GM12872 (cell line): ENCODE measurements at regions not wholly inside any gene's neighbourhood (a gene's known extent, or its start where the extent isn't known, plus 50 kb on each side); places are given as distances from the start of the nearest gene placed in this dataset.

Experiments used
- TF ChIP-seq, protein P1 (sequence below): IDR thresholded peaks from 3 replicates; pipeline ENCODE4 v1.5.1; 2011; ENCODE audit warnings: low read depth, mild to moderate bottlenecking, low read length, moderate library complexity; ENCODE audit not compliant: insufficient read depth

- TF ChIP-seq, protein P1, sequence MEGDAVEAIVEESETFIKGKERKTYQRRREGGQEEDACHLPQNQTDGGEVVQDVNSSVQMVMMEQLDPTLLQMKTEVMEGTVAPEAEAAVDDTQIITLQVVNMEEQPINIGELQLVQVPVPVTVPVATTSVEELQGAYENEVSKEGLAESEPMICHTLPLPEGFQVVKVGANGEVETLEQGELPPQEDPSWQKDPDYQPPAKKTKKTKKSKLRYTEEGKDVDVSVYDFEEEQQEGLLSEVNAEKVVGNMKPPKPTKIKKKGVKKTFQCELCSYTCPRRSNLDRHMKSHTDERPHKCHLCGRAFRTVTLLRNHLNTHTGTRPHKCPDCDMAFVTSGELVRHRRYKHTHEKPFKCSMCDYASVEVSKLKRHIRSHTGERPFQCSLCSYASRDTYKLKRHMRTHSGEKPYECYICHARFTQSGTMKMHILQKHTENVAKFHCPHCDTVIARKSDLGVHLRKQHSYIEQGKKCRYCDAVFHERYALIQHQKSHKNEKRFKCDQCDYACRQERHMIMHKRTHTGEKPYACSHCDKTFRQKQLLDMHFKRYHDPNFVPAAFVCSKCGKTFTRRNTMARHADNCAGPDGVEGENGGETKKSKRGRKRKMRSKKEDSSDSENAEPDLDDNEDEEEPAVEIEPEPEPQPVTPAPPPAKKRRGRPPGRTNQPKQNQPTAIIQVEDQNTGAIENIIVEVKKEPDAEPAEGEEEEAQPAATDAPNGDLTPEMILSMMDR: no peak
Measured at GRCh38 chr4:82017680-82018079, 356.1 kb downstream of the HNRNPD start.

DNA sequence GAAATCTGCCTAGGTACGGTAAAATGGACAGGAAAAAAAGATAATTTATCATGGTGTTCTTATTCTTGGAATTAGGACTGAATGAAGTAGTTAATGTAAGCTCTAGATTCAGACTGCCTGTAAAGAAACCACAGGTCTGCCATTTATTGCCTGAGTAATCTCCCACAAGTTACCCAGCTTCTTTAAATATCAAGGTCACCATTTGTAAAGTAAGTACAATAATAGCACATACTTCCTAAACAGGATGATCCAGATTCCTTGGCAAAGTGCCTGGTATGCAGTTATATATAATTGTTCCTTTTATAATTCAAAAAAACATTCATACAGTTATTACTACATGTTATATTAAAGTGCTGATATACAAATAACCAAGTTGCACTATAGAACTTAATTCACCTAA is 368.6 kb downstream of the HNRNPD start:
- TF ChIP-seq, protein P1: no peak

DNA sequence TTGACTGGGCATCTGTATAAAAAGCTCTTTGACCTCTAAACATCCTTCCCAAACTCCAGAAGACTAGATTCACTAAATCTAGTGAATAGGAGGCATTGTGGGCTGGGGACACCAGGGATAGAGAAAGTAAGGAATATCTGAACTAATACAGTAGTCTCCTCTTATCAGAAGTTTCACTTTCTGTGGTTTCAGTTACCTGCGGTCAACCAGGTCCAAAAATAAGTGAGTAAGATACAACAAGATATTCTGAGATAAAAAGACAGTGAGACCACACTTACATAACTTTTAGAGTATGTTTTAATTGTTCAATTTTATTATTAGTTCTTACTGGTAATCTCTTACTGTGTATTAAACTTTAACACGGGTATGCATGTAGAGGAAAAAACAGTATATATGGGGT is 376.5 kb downstream of the HNRNPD start:
- TF ChIP-seq, protein P1: no peak

GRCh38 chr4:81990898-81991297 is 382.9 kb downstream of the HNRNPD start:
- TF ChIP-seq, protein P1: no peak

- TF ChIP-seq, protein P1: no peak
Measured at GRCh38 chr4:81990211-81990610, 383.6 kb downstream of the HNRNPD start.

DNA sequence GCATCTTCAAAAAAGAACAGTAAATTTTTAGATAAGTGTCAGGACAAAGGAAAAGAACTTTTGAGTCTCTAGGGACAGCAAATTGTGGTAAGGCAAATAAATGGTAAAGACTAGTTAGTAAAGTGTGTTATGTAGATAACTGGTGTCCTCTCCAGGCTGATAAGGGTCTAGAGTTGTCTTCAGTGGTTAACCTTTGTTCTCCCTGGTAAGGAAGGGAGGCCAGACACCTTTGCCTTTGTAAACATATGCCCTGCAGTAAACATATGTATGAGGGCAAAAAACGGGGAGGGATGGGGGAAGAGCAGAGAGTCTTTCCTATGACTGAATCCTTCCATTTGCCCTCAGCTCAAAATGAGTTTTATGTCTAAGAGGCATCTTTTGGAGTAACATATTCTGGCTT is 384.6 kb downstream of the HNRNPD start:
- TF ChIP-seq, protein P1: no peak

- TF ChIP-seq, protein P1: no peak
Measured at GRCh38 chr4:81988178-81988577, 385.6 kb downstream of the HNRNPD start.

DNA sequence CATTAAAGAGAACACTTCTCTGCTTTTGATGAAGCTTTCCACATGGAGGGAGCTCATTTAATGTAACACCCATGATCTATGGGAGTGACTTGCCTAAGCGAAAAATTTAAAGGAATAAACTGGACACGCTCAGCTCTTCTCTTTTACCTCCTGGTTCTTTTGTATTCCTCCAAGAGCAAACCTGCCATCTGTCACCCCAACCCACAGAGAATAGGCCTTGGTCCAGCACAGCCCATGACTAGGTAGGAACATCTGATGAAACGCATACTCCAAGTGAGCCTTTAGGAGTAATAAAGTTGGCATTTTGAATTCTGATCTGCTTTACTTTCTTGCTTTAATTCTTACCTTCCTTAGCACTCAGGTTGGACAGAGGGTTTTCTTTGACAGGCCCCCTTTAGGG is 389.0 kb downstream of the HNRNPD start:
- TF ChIP-seq, protein P1: no peak
